ENCODE measurements at regions not wholly inside any gene's neighbourhood (a gene's known extent, or its start where the extent isn't known, plus 50 kb on each side); places are given as distances from the start of the nearest gene placed in this dataset.

DNA sequence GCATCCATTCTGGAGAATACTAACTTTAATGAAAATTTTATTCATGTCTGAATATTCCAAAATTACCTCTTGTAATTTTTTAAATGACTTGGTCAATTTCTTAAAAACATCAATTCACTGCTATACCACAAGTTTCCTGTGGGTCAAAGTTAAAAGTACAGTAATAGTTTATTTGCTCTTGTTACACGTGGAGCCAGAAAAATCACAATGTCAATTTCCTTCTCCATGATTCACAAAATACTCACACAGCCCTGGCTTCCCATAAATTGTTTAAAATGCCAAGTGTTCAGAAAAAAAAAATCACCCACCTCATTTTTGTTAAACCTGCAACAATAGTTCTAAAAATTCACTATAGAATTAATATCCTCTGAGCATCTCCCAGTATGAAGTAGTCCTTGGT, 139.5 kb upstream of the GRM3 start:
- intact Hi-C loops (cut with DNase I) = no loop called here
- no peak for TF ChIP-seq POLR2A (IDR thresholded peaks at IDR 0.05)
- TF ChIP-seq, protein P1, sequence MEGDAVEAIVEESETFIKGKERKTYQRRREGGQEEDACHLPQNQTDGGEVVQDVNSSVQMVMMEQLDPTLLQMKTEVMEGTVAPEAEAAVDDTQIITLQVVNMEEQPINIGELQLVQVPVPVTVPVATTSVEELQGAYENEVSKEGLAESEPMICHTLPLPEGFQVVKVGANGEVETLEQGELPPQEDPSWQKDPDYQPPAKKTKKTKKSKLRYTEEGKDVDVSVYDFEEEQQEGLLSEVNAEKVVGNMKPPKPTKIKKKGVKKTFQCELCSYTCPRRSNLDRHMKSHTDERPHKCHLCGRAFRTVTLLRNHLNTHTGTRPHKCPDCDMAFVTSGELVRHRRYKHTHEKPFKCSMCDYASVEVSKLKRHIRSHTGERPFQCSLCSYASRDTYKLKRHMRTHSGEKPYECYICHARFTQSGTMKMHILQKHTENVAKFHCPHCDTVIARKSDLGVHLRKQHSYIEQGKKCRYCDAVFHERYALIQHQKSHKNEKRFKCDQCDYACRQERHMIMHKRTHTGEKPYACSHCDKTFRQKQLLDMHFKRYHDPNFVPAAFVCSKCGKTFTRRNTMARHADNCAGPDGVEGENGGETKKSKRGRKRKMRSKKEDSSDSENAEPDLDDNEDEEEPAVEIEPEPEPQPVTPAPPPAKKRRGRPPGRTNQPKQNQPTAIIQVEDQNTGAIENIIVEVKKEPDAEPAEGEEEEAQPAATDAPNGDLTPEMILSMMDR (IDR thresholded peaks at IDR 0.05) = no peak
- ATAC-seq = no peak
- H3K27me3 ChIP-seq = no peaks in the 10 kb centered on the region
- 35 to 53% (median 51%) methylated on average over 1 of the region's 1 CpG for WGBS, 4 donors
- H3K4me3 ChIP-seq = no peak overlapping the region
- no peaks in the 10 kb centered on the region for H3K4me1 ChIP-seq
- H3K36me3 ChIP-seq = no peaks in the 10 kb centered on the region
- no peaks in the 10 kb centered on the region for H3K9me3 ChIP-seq
- H3K27ac ChIP-seq = no peak overlapping the region
- no peak for DNase-seq

DNA sequence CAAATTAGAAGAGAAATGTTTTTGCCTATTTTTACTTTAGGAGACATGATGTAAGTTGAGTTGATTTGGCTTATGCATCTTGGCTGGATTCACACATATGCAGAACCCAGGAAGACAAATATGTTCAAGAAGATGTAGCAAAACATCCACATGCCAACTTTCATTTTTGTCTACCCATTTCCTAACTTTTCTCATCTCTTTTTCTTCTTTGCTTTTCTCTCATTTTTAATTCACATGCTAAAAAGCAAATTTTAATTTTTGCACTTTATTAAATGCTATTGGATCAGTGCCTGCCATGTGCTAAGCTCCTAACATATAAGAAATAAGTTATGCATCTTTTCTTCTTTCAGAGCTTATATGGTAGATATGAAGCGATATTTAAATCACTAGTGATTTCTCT, 143.7 kb upstream of the GRM3 start:
- no peak for TF ChIP-seq POLR2A (IDR thresholded peaks at IDR 0.05)
- TF ChIP-seq, protein P1 (IDR thresholded peaks at IDR 0.05) = no peak
- intact Hi-C loops (cut with DNase I) = no loop called here
- Histone ChIP-seq H3K27ac (no peak overlapping the region), H3K4me3 (no peak overlapping the region), H3K27me3 (no peaks in the 10 kb centered on the region), H3K9me3 (no peaks in the 10 kb centered on the region), H3K36me3 (no peaks in the 10 kb centered on the region), H3K4me1 (no peaks in the 10 kb centered on the region)
- ATAC-seq (no peak), DNase-seq (no peak)
- WGBS, 4 donors = 78 to 88% (median 82%) methylated on average over 1 of the region's 1 CpG

DNA sequence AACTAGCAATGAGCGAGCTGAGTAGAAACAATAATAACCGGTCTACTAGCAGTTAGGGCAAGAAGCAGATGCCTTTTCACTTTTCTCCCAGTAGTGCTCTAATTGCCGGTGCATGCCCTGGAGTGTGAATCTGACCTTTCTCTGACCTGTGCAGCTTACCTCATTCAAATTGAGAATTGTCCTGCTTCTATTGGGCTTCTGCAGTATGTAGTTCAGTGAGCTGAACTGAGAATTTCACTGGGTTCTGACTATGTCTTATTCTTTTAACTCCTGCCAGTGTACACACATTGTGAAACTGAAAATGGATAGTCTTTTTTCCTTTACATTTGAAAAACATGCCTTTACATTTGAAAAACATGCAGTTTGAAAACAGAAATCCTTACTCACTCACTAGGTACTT, 157.9 kb upstream of the GRM3 start:
- WGBS, 4 donors = 69 to 75% (median 70%) methylated on average over 3 of the region's 3 CpGs
- no peak overlapping the region for H3K27ac ChIP-seq
- ATAC-seq (no peak), DNase-seq (no peak)
- no peaks in the 10 kb centered on the region for H3K9me3 ChIP-seq
- no peaks in the 10 kb centered on the region for H3K27me3 ChIP-seq
- H3K4me1 ChIP-seq = no peaks in the 10 kb centered on the region
- TF ChIP-seq POLR2A (IDR thresholded peaks at IDR 0.05) = no peak
- TF ChIP-seq, protein P1 (IDR thresholded peaks at IDR 0.05) = no peak
- no peak overlapping the region for H3K4me3 ChIP-seq
- H3K36me3 ChIP-seq = no peaks in the 10 kb centered on the region
- intact Hi-C loops (cut with DNase I) = no loop called here

DNA sequence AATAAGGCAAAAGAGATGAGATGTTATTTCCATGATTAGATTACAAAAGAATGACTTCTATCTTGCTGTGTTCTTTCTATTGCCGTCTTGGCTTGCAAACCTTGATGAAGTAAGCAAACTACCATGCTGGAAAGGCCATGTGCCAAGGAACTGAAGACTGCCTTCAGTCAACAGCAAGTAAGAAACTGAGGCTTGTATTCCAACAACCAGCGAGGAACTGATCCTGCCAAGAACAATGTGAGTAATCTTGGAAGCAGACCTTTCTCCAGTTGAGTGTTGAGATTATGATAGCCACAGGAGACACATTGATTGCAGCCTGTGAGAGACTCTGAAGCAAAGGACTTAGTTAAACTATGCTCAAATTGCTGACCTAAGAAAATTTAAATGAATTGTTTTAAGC, 164.6 kb upstream of the GRM3 start:
- Histone ChIP-seq H3K4me1 (no peaks in the 10 kb centered on the region), H3K36me3 (no peaks in the 10 kb centered on the region), H3K4me3 (no peak overlapping the region), H3K27me3 (no peaks in the 10 kb centered on the region), H3K27ac (no peak overlapping the region), H3K9me3 (no peaks in the 10 kb centered on the region)
- 47 to 63% (median 57%) methylated on average over 2 of the region's 2 CpGs for WGBS, 4 donors
- ATAC-seq (peak in 1 of 4 donors; percentile 53), DNase-seq (peak in 1 of 5 donors; percentile 25)
- intact Hi-C loops (cut with DNase I) = no loop called here
- TF ChIP-seq POLR2A (IDR thresholded peaks at IDR 0.05) = no peak
- TF ChIP-seq, protein P1 (IDR thresholded peaks at IDR 0.05) = no peak

Data from heart left ventricle (tissue), 16 donors.